ENCODE measurements at regions not wholly inside any gene's neighbourhood (a gene's known extent, or its start where the extent isn't known, plus 50 kb on each side); places are given as distances from the start of the nearest gene placed in this dataset.
"Not testable (repeated sequence)": the region's sequence is repeated elsewhere in the genome, so short reads cannot be mapped to it uniquely, and the experiment has no call there.

GRCh38 chr4:13988353-13989305 lies 361.1 kb upstream of the BOD1L1 start:
- no peak for DNase-seq (ENCODE audit: low spot score)

GRCh38 chr4:13989501-13989900 lies 362.0 kb upstream of the BOD1L1 start:
- DNase-seq (ENCODE audit: low spot score): no peak

GRCh38 chr4:13990596-13991589 lies 363.4 kb upstream of the BOD1L1 start:
- no peak for DNase-seq (ENCODE audit: low spot score)

- no peak for DNase-seq (ENCODE audit: low spot score)
Observed at GRCh38 chr4:13992041-13992440, 364.5 kb upstream of the BOD1L1 start.

DNA sequence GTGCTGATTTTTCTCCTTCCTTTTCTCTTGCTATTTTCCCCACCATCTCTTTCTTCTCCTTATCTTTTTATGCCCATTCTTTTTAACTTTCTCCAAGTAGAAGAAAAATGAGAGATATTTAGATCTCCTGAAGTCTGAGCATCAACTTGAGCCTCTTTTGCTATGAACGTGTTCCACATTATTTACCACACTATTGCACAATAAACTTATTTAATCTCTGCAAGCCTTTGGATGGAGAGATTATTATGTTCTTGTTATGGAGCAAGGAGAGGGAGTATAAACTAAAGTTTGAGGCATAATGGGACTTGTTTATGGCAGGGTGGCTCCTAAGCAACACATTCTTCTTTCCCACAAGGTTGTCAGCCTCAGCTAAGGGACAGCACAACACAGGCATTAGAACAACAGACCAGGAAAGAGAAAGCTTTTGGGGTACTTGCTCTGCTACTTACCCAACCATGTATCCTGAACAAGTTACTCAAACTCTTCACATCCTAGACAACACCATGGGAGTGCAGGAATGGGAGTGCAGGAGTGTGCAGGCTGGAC lies 365.5 kb upstream of the BOD1L1 start:
- no peak for DNase-seq (ENCODE audit: low spot score)

DNA sequence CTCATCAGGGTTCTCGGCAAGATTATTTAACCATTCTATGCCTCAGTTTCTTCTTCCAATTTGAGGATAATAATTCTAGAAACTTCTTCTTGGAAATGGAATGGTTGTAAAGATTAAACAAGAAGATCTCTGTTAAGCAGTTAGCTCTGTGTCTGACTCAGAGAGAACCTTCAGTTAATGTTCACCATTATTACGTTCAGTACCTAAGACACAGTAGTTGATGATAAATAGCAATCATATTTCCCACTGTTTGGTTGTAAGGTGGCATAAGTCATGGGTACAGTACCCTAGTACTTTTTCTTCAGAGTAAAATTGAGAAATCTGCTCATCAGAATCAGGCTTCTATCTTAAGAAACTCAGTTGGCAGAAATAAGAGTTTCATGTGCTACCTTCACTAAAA lies 366.5 kb upstream of the BOD1L1 start:
- DNase-seq (ENCODE audit: low spot score): no peak

DNA sequence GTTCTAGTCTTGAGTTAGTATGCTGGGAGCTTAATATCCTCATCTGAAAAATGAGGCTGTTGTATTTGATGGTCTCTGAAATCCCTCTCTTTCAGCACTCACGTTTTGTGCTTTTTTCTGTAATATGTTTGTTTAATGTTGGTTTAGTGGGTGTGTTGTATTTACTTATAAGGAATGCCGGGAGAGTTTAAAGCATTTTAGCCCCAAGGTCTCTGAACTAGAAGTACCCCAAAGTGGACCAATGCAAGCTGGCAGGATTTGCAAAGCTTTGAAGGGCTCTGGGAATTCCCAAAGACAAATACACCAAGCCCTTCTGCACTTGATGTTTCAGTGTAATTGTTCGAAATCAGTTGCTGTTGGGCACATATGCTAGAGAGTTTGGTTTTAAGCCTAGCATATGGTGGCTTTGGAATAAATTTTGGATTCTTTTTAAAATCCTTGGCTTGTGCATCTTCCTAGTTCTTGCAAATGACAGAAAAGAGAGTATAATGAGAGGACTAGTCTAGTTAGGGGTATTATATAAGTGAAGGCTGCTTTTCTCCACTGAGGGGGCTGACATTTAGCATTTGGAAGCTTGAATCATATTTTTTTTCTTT lies 371.4 kb upstream of the BOD1L1 start:
- DNase-seq (ENCODE audit: low spot score): no peak

- DNase-seq (ENCODE audit: low spot score): no peak
Observed at GRCh38 chr4:14000091-14000814, 372.7 kb upstream of the BOD1L1 start.

GRCh38 chr4:14002331-14002730 lies 374.8 kb upstream of the BOD1L1 start:
- not testable (repeated sequence) for DNase-seq (ENCODE audit: low spot score)

DNA sequence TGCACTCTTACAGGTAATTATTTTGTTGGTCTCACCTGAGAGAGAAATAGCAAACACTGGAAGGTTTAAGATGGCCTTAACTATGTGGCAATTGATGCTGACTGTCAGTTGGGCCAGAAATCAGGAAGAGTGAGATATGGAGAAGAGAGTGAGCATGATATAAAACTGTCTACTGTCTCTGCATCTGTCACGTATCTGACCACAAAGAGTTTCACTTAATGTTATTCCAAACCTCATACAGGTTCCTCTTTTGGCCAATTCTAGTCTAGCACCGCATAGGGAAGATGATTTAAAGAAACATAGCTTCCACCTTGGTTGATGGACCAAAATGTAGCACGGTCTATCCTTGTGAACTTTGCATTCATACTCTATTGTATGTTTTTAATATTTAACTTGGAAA lies 381.0 kb upstream of the BOD1L1 start:
- DNase-seq (ENCODE audit: low spot score): no peak

GRCh38 chr4:14018191-14018853 lies 390.8 kb upstream of the BOD1L1 start:
- DNase-seq (ENCODE audit: low spot score): no peak

DNA sequence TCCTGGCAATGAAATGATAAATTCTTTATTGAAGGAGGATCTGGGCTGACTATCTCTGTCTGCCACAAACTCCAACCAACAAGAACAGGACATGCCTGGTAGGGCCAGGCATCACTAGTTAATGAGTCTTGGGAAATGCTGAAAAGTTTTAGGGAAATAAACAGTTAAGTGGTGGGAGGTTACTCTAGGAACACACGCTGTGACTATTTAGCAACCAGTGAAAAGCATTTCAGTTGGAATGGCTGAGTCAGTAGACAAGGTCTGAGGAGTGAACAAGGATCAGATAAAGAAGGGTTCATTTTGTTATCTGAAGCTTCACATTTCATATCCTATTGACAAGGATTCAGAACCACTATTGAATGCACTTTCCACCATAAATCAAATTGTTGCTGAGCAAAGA lies 394.9 kb upstream of the BOD1L1 start:
- no peak for DNase-seq (ENCODE audit: low spot score)

GRCh38 chr4:14023036-14023435 lies 395.5 kb upstream of the BOD1L1 start:
- DNase-seq (ENCODE audit: low spot score): peak; percentile 26

- no peak for DNase-seq (ENCODE audit: low spot score)
Observed at GRCh38 chr4:14023896-14024295, 396.4 kb upstream of the BOD1L1 start.

GRCh38 chr4:14025111-14025510 lies 397.6 kb upstream of the BOD1L1 start:
- DNase-seq (ENCODE audit: low spot score): no peak

GRCh38 chr4:14025891-14026290 lies 398.4 kb upstream of the BOD1L1 start:
- no peak for DNase-seq (ENCODE audit: low spot score)

GRCh38 chr4:14028862-14029261 lies 401.3 kb upstream of the BOD1L1 start:
- DNase-seq (ENCODE audit: low spot score): no peak

- no peak for DNase-seq (ENCODE audit: low spot score)
Observed at GRCh38 chr4:14035076-14035475, 407.6 kb upstream of the BOD1L1 start.

DNA sequence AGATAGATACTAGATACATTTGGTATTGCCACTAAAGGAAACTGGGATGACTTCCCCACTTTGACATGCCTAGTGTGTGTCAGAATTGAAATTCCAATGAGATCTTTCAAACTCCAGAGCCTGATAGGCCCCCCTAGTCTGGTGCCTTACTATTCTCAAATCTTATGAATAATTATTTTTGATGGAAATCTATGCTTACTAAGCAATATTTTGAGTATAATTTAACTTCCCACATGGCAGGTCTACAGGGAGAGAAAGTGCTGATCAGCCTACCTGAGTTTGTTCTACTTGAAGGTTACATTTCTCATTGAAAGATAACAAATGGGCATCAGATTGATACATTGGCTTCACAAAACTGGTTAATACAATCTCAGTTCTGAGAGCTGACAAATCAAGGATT lies 415.7 kb upstream of the BOD1L1 start:
- DNase-seq (ENCODE audit: low spot score): no peak

DNA sequence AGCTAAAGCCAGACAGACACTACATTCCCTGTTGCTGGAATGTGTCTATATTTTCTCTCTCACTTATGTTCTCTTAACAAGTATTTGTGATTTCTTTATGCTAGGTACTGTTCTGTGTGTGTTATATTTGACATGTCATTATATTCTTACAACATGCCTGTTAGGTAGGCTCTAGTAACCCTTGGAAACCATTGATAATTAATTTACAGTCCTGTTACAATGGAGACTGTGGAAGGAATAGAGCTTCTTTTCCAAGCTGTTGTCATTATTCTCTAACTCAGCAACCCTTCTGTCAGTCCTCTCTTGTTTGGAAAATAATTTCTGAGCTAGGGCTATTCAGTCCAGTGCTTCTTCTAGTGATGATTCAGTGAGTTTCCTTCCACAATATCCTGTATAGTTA lies 419.1 kb upstream of the BOD1L1 start:
- peak; percentile 10 for DNase-seq (ENCODE audit: low spot score)

- DNase-seq (ENCODE audit: low spot score): no peak
Observed at GRCh38 chr4:14047840-14048239, 420.3 kb upstream of the BOD1L1 start.
